Fibroblast of skin of right quadriceps (primary cell): ENCODE measurements at regions not wholly inside any gene's neighbourhood (a gene's known extent, or its start where the extent isn't known, plus 50 kb on each side); places are given as distances from the start of the nearest gene placed in this dataset.
"Not testable (repeated sequence)": the region's sequence is repeated elsewhere in the genome, so short reads cannot be mapped to it uniquely, and the experiment has no call there.

Source experiments
- DNase-seq: peaks from one replicate; pipeline ENCODE4 v3.0.0-alpha.2; 2013

DNA sequence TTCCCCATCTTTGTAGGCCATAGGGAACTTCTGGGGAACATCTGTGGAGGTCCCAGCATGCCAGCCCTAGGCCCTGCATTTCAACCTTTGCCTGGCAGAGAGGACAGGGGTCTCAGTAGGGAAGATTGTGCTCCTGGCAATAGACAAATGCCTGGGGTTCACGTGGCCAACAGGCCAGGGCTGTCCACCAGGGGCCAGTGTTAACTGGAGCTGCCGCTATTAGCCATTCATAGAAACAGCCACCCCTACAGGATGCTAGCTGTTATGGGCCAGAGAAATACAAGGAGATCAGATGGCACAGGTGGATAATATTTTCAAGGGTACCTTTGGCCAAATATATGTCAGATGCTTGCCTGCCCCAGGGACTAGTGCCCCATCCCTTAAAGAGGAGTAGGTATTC, 932.9 kb downstream of the QKI start:
- DNase-seq = no peak

DNA sequence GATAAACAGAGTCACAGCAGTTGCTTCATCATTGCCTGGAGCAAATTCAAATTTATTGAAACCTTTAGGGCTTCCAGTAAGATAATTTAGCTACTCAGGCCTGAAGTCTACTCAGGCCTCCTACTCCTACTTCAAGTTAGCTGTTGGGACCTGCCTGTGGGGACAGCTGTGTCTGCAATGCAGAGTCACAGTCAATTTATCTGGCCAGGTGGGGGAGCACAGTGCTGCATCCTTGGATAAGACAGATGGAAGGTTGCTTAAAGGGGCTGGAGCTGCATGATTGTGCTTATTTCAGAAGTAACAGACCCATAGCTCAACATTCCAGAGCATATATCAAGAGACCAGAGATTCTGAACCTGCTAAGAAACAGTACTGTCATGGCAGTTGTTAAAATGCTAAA, 932.1 kb downstream of the QKI start:
- DNase-seq = no peak

DNA sequence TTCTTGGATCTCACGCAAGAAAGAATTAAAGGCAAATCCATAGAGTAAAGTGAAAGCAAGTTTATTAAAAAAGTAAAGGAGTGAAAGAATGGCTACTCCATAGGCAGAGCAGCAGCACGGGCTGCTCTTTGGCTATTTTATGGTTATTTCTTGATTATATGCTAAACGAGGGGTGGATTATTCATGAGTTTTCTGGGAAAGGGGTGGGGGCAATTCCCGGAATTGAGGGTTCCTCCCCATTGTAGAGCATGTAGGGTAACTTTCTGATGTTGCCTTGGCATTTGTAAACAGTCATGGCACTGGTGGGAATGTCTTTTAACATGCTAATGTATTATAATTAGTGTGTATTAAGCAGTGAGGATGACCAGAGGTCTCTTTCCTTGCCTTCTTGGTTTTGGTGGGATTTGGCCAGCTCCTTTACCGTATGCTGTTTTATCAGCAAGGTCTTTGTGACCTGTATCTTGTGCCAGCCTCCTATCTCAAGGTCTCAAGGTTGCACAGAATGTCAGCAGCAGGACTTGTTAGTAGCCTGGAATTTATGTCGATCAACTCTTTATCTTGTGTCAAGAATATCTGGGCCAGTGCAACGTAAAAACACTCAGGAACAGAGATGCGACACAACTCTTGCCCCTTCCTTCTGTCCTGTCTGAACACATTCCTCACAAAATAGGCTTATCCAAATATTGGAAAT, 931.4 kb downstream of the QKI start:
- DNase-seq = no peak

DNA sequence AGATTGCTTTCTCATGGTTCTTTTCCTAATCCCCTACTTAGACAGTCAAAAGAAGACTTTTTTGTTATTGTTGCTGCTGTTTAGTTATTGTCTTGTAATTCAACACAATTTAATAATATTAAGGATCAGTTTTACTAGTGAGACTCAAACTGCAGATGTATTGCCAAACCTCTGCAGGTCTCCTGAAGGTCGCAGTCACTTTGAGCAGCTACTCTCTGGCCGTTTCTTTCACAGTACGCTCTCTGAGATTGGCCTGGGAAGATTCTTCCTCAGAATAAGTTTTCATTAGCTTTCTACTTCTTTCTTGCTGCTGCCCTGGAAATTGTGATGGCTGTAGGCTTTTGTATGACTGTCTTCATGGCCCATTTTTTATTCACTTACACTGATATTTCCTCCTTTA, 930.8 kb downstream of the QKI start:
- DNase-seq = no peak

DNA sequence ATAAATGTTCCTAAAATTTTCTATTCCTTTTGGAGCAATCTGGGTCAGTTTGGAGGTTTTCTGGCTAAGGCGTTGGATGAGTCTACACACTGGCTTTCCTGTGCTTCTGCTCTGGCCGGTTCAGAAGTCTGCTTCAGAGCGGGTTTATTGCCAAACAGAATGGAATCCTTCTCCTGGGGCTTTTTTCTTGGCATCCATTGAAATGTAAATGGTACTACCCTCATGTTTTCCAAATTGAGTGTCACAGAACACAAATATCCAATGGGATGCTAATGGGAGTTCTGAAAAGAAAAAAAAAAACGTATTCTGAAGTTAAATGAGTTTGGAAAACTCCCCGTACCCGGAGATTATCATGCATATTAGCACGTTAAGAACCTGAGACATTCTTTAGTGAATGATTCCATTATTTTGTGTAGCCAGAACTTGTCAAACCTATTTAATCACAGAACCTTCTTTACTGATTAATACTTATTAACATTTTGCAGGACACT, 930.3 kb downstream of the QKI start:
- no peak for DNase-seq

DNA sequence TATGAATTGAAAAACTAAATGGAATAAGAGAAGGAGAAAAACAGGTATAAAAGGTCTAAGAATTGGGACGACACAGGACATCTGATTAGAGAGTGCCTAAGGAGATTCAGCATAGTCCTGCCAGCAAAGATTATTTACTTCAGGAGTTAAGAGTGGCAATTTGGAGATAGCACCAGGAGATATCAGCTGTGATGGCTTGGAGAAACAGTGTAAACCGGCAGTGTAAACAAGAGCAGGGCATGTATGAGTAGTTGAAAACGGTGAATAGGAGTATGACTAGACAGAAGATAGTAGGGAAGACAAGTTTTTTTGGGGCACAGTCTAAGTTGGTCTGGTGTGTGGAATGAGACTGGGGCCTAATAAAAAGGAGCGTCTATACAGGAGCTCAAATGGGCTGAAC, 924.9 kb downstream of the QKI start:
- not testable (repeated sequence) for DNase-seq

DNA sequence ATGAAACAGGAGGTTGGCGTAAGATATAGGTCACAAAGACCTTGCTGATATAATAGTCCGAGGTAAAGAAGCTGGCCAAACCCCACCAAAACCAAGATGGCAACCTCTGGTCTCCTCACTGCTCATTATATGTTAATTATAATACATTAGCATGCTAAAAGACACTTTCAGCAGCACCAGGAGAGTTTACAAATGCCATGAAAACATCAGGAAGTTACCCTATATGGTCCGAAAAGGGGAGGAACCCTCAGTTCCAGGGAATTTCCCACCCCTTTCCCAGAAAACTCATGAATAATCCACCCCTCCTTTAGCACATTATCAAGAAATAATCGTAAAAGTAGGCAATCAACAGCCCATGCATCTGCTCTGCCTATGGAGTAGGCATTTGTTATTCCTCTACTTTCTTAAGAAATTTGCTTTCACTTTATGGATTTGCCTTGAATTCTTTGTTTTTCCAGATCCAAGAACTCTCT, 923.4 kb downstream of the QKI start:
- DNase-seq = no peak

DNA sequence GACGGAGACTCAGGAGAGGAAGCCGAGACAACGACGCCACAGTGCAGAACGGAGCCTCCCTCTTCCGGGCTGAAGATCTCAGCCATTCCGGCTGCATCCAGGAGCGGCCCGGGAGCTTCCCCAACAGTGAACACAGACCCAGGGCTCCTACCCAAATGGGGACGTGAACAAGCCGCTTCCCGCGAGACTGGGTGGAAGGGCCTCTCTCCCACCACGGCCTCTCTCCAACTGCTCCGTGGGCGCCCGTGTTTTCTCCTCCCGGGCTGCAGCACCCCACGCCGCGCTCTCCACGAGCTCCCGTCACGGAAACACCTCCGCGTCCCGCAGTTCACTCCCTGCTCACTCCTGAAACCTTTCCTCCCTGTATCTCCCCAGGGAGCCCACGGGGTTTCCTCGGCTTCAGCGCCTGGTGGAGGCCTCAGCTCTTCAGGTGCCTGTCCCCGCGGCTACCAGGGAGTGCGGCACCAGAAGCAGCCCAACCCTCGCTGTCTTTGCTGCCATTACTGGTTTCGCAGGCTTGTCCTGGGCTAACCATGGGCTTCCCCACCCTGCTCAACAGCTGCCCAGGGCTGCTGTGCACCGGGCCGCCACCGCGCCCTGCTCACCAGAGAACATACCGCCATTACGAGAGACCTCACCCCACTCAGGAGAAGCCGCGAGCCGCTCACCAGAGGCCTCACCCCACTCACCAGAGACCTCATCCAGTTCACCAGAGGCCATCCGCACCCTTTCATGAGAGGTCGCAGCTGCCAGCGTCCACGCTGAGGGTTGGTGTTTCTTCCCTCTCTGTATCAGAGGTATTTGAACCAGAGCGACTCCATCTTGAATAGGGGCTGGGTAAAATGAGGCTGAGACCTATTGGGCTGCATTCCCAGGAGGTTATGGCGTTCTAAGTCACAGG, 922.8 kb downstream of the QKI start:
- no peak for DNase-seq

DNA sequence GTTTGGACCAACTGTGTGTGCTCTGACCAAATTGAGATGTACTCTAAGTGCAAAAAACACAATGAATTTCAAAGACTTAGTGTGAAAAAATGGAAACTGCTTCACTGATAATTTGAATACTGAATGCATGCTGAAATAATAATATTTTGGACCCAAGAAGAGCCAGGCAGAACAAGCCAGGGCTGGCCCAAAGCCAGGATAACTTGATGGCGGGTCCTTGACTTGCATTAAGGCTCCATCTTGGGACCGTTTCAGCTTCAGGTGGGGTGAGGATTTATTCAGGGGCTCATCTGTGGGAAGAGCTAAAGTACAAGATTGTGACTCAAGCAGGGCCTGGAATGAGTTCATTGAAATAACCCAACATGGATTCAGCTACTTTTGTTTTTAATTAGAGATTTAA, 921.9 kb downstream of the QKI start:
- no peak for DNase-seq

DNA sequence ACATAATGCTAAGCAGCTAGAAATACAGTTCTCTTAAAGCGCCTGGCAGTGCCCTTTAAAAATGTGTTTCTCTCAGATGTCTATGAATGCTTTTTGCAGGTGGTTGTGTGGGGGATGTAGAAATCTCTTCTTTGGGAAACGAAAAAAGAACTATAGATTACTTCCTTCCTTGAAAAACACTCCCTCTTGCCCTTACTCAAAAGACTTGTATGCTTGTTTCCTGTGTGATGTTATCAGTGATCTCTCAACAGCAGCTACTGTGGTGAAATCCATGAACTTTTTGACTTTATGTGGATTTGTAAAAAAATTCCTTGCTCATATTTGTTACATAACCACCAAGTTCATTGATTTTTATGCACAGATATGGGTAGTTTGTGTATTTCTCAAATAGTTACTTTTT, 916.5 kb downstream of the QKI start:
- no peak for DNase-seq

DNA sequence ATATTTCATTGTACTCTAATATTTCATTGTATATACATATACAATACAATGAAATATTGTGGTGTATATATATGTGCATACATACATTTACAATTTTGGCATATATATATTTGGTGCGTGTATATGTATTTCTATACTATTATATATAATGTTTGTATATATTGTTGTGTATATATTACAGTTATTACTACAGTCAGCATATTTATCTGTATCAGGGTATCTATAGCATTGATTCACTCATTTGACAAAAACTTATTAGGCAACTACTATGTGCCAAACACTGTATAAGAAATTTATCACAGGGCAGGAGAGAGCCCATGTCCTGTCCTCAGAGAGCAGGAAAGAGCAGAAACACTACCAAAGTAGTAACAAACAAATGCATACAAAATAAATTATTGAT, 910.6 kb downstream of the QKI start:
- DNase-seq = no peak

DNA sequence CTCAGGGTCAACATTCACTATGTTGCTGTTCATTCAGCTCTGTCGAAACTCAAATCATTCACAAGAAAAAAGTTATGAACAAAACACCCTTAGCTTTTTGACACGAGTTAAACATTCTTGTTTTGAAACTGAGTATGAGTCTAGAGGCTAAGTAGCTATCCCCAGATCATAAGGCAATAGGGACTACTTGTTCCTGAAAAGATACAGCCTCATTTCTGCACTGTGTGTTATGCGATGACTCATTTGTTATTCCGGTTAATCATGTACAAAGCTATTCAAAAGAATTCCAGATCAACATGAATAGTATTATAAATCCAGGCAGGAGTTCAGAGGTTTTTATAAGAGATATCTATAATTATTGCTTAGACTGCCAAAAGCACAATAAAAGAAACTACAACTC, 908.0 kb downstream of the QKI start:
- peak; percentile 79 for DNase-seq

DNA sequence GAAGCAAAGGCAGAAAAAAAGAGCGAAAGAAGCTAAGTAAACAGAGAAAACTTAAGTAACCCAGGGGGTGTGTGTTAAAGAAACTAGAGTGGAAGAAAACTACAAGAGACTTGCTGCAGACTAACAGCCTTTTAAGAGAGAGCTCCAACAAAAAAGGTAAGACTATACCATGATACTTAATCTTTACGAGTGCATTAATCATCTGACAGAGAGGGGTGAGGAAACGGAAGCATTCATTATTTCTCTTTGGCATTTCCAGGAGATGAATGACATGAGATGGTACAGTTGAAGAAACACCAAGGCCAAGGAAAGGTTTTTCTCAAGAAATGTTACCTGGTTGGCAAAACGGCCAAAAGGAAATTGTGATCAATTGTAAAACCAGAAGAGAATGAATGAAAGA, 906.8 kb downstream of the QKI start:
- DNase-seq = no peak

DNA sequence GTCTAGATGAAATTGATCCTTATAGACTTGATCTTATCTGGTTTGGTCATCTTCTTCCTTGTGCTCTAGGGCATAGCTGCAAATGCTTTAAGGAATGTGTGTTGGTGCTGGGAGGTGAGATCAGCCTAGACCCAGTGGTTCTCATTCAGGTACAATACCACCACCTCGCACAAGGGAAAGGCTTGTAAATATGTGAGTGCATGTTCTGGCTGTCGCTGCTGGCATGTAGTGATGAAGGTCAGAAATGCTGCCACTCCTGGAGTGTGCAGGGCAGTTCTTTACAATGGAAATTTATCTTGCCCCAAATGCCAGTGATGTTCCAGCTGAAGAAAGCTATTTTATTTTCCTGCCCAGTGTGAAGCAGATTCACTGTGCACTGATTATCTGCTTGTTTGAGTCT, 900.9 kb downstream of the QKI start:
- no peak for DNase-seq

DNA sequence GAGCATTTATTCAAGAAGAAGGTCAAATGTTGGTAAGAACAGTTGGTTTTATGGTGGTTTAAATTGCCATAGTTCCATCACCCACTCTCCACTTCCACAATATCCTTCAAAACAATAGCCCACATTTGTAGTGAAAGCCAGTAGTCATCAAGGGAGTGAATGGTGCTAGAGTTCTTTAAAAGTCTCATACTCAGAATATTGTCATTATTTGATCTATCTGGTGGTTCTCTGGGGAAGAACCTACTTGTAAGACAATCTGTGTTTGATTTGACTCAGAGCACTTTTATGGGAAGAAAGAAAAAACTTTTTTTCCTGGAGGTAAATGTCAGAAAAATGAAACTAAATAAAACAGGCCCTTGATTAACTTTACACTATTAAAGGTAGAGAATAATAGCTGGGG, 893.8 kb downstream of the QKI start:
- DNase-seq = no peak

DNA sequence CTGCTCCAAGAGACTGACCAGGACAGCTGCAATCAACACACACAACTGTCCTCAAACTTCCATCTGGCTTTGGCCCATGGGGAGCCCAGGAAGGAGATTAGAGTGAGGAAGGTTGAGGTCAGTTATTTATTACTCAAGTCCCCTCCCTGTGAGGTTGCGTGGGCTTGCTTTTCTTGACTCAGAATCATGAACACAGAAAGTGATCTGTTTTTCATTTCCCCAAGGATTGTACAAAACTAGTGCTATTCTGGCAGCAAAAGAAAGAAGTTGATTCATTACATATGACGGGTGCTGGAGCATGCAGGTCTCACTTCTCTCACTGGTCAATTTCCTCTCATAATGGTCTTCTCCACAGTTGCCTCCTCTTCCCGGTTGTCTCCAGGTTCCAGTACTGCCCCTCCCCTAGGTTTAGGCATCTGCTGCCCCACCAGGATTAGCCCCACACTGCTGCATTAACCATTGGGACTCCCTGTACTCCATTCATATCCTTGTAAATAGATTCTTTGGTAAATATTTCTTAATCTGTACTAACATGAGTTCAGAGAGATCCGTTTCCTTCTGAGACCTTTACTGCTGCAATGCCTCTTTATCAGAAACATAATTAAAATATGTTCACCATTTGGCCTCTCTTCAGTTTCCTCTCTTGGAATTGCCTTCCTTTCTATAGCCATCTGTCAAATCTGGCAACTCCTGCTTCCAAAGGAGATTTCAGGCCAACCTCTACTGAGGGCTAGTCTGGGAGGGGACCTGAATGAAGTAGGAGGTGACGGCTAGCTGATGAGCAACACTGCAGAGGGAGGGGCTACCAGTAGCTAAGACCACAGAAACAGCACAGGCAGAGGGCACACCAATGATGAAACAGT, 888.8 kb downstream of the QKI start:
- peak; percentile 39 for DNase-seq

DNA sequence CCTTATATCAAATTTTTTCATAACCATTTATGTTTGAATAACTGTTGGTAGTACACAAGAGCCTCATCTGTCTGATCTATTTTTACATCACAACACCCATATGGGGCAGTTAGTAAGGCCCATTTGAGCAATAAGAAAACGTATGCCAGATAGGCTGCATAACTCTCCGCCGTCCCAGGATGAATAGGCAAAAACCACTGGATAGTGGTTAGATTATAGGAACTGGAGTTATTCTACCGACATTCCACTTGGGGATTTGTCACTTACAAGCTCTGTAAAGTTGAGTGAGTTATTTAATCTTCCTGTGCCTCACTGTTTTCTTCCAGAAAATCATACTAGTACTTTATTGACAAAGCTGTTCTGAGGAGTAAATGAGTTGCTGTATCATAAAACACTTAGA, 881.9 kb downstream of the QKI start:
- peak; percentile 11 for DNase-seq

DNA sequence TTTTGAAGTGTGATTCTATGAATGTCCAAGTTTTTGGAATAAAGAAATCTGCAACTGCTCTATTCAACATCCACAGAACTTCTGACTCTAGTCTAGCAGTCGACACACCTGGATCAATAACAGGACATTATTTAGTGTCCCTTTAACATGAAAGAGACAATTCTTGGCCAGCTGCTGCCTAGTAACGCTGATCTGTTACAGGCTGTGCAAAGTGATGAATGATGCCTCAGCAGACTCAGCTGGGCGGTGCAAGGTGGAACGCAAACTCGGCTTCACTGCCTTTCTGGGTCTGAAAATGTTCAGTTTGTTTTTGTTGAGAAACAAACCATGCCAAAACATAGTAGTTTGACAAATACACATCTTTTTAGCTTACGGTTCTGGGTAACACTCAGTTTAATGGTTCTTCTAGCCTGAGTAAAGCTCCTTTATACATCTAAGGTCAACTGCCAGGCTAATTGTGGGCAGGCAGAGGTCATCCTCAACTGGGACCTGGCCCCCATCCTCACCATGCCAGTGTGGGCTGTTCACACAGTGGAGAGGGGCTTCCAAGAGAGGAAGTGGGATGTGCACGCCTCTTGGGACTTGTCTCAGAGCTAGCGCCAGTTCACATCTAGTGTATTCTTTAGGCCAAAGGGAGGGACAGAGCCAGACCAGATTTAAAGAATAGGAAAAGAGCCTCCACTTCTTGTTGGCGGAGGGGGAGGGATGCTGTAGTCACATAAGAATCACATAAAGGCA, 879.7 kb downstream of the QKI start:
- no peak for DNase-seq

DNA sequence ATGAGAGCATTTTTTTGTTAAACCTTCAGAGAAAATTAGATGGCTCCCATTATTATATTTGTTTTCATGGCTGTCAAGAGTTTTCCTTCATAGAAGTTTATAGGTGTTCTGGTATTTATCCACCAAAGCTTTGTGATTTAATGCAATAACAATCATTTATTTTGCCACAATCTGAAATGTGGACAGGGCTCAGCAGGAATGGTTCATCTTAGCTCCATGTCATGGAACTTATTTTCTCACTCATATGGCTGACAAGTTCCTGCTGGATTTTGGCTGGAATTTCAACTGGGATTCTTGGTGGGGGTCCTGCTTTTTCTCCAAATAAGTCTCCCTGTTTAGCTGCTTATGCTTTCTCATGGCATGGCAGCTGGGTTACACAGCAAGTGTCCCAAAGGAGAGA, 876.7 kb downstream of the QKI start:
- DNase-seq = no peak

DNA sequence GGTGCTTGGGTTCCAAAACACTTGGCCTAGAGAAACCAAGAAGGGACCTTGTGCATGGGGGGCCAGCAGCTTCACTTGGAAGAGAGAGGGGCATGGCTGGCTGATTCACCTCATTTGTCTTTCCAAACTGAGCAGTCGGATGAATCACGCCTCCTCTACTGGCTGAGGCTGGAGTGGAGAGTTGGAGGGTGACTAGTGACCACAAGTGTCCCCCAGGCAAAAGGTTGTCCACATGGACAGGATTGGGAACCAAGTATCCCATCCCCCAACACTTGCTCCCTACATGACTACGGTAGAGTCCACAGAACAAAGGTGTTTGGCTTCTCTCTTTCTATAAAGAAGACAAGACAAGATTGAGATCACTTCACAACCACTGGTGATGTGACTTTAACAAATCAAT, 875.6 kb downstream of the QKI start:
- no peak for DNase-seq

DNA sequence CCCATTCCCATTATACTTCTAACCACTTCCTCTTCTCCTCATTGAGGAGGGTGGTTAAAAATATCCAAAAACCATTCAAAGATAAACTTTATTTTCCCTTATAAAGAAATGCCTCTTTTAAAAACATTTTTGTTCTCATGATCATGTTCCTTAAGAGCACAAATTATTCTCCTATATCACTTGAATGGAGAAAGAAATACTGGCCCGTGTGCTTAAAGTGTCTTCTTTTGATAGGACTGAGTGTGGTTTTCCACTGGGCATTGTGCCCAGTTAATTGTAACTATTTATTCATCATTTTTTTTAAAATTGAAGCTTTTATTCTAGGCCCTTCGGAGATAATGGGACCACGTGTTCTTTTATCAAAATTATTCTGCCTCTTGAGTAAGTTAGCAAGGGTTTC, 871.5 kb downstream of the QKI start:
- DNase-seq = peak; percentile 3

DNA sequence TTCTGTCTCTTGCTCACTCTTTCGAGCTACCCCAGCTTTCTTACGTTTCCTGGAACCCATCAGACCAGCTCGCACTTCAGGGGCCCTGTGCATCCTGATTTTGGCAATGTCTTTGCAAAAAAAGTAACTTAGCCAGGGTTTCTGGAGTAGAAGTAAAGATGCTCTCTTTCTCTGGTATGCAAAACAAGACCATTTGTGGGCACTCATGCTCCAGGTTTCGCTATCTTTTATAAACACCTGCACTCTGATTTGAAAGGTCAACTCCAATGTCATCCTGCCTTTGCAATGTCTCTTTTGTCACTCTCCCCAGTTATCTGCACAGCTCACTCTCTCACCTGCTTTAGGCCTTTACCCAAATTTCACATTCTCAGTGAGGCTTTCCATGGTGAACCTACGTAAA, 869.1 kb downstream of the QKI start:
- no peak for DNase-seq

DNA sequence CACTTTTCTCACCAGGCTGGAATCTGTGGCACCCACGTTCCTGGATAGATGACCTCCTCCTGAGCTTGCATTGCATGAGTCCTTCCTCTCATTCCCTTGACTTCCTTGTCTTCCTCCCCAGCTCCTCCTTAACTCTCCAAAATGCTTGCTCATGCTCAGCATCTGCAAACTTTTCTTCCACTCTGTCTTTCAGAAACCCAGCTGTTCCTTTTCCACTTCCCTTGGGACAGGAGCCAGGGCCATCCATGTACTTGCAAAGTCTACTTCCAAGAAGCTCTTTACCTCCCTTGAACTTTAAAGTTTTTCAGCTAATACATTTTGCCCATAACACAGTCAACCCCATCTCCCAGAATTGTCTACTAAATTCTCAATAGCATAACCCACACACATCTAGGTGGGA, 861.7 kb downstream of the QKI start:
- DNase-seq = no peak
